ENCODE measurements at regions not wholly inside any gene's neighbourhood (a gene's known extent, or its start where the extent isn't known, plus 50 kb on each side); places are given as distances from the start of the nearest gene placed in this dataset.

DNA sequence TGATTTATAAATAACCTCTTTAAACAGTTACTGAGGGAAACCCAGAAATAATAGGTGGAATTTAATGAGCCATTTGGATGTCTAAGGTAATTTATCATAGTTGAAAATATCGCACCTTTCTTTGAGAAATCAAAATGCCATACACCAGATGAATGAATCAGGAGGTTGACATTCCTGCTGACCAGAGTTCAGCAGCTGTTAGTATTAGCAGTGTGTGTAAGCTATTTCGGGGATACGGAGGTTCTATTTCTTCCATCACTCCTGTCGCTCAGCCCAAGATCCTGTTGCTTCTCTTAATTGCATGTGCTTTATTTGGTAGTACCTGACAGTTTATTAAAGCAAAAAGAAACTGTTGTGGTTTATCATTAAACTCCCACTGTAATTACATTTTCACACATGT is 67.1 kb downstream of the HDGFL1 start:
- TF ChIP-seq, protein P1, sequence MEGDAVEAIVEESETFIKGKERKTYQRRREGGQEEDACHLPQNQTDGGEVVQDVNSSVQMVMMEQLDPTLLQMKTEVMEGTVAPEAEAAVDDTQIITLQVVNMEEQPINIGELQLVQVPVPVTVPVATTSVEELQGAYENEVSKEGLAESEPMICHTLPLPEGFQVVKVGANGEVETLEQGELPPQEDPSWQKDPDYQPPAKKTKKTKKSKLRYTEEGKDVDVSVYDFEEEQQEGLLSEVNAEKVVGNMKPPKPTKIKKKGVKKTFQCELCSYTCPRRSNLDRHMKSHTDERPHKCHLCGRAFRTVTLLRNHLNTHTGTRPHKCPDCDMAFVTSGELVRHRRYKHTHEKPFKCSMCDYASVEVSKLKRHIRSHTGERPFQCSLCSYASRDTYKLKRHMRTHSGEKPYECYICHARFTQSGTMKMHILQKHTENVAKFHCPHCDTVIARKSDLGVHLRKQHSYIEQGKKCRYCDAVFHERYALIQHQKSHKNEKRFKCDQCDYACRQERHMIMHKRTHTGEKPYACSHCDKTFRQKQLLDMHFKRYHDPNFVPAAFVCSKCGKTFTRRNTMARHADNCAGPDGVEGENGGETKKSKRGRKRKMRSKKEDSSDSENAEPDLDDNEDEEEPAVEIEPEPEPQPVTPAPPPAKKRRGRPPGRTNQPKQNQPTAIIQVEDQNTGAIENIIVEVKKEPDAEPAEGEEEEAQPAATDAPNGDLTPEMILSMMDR (IDR thresholded peaks at IDR 0.05; ENCODE audit: insufficient read depth, low read length, severe bottlenecking) = no peak
- Histone ChIP-seq H3K27me3 (ENCODE audit: control insufficient read depth, insufficient read depth, low read length) (no peaks in the 10 kb centered on the region), H3K4me3 (ENCODE audit: low read depth, low read length) (no peak overlapping the region), H3K36me3 (ENCODE audit: control insufficient read depth, insufficient read depth, low read length) (no peaks in the 10 kb centered on the region)
- DNase-seq (ENCODE audit: low read depth) (no peak), FAIRE-seq (no peak)

DNA sequence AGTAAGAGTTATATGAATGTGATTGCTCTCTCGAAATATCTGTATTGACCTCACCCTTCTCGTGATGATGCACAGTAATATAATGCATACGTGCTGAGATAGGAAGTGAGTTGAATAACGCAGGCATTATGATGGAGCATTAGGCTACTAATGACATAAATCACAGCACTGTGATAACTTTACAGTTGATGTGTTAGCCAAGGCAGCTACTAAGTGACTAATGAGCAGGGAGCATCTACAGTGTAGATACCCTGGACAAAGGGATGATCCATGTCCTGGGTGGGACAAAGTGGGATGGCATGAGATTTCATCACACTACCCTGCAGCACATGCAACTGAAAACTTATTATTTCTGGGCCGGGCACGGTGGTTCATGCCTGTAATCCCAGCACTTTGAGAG is 68.4 kb downstream of the HDGFL1 start:
- Histone ChIP-seq H3K4me3 (ENCODE audit: low read depth, low read length) (no peak overlapping the region), H3K36me3 (ENCODE audit: control insufficient read depth, insufficient read depth, low read length) (no peaks in the 10 kb centered on the region), H3K27me3 (ENCODE audit: control insufficient read depth, insufficient read depth, low read length) (no peaks in the 10 kb centered on the region)
- TF ChIP-seq, protein P1 (IDR thresholded peaks at IDR 0.05; ENCODE audit: insufficient read depth, low read length, severe bottlenecking) = no peak
- FAIRE-seq = no peak
- DNase-seq (ENCODE audit: low read depth) = no peak

DNA sequence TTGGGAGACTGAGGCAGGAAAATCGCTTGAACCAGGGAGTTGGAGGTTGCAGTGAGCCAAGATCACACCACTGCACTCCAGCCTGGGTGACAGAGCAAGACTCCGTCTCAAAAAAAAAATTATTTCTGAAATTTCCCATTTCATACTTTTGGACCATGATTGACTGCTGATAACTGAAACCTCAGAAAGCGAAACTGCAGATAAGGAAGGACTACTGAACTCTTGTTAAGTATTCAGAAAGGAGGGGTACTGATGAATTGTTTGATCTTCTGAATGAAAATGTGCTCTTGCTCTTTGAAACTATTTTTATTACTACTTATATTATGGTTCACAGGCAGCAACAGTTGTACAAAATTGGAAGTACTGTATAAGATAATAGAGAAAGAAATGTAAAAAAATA is 69.0 kb downstream of the HDGFL1 start:
- DNase-seq (ENCODE audit: low read depth) (no peak), FAIRE-seq (no peak)
- no peaks in the 10 kb centered on the region for H3K36me3 ChIP-seq (ENCODE audit: control insufficient read depth, insufficient read depth, low read length)

GRCh38 chr6:22642254-22642653 is 72.9 kb downstream of the HDGFL1 start:
- H3K4me3 ChIP-seq (ENCODE audit: low read depth, low read length) = no peak overlapping the region
- FAIRE-seq (no peak), DNase-seq (ENCODE audit: low read depth) (no peak)
- no peaks in the 10 kb centered on the region for H3K36me3 ChIP-seq (ENCODE audit: control insufficient read depth, insufficient read depth, low read length)
- H3K27me3 ChIP-seq (ENCODE audit: control insufficient read depth, insufficient read depth, low read length) = no peaks in the 10 kb centered on the region
- TF ChIP-seq, protein P1 (IDR thresholded peaks at IDR 0.05; ENCODE audit: insufficient read depth, low read length, severe bottlenecking) = no peak

More for the DNA sequence above, 69.0 kb downstream of the HDGFL1 start:
- TF ChIP-seq, protein P1 (IDR thresholded peaks at IDR 0.05; ENCODE audit: insufficient read depth, low read length, severe bottlenecking) = no peak
- H3K27me3 ChIP-seq (ENCODE audit: control insufficient read depth, insufficient read depth, low read length) = no peaks in the 10 kb centered on the region
- no peak overlapping the region for H3K4me3 ChIP-seq (ENCODE audit: low read depth, low read length)

- FAIRE-seq = no peak
Observed at GRCh38 chr6:22643780-22644179, 74.4 kb downstream of the HDGFL1 start.

DNA sequence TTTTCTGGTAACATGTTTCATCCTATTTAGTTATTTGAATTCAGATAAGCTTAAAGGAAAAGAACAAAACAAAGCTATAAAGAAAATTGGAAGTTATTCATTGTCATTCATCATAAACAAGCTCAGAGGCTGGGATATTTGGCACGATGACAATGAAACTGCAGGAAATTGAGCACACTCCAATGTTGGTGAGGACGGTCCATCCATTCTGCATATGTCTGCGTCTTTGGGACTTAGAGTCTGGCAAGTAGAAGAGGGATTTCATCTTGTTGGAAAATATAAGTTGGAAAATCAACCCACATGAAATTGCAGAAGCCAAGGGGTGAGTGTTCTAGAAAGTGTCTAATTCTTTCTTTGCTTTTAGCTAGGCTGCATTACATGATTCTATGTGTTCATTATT is 78.4 kb downstream of the HDGFL1 start:
- FAIRE-seq (no peak), DNase-seq (ENCODE audit: low read depth) (no peak)
- Histone ChIP-seq H3K4me3 (ENCODE audit: low read depth, low read length) (no peak overlapping the region), H3K27me3 (ENCODE audit: control insufficient read depth, insufficient read depth, low read length) (no peaks in the 10 kb centered on the region), H3K36me3 (ENCODE audit: control insufficient read depth, insufficient read depth, low read length) (no peaks in the 10 kb centered on the region)
- TF ChIP-seq, protein P1 (IDR thresholded peaks at IDR 0.05; ENCODE audit: insufficient read depth, low read length, severe bottlenecking) = no peak

More at GRCh38 chr6:22643780-22644179, 74.4 kb downstream of the HDGFL1 start:
- DNase-seq (ENCODE audit: low read depth) = no peak
- Histone ChIP-seq H3K4me3 (ENCODE audit: low read depth, low read length) (no peak overlapping the region), H3K36me3 (ENCODE audit: control insufficient read depth, insufficient read depth, low read length) (no peaks in the 10 kb centered on the region), H3K27me3 (ENCODE audit: control insufficient read depth, insufficient read depth, low read length) (no peaks in the 10 kb centered on the region)
- TF ChIP-seq, protein P1 (IDR thresholded peaks at IDR 0.05; ENCODE audit: insufficient read depth, low read length, severe bottlenecking) = no peak

All from bronchial epithelial cell (primary cell).